Neural cell (in vitro differentiated cells): ENCODE measurements at regions not wholly inside any gene's neighbourhood (a gene's known extent, or its start where the extent isn't known, plus 50 kb on each side); places are given as distances from the start of the nearest gene placed in this dataset.

Experiments used
- CTCF ChIP-seq: fragments of 450-650 bp; IDR thresholded peaks from 2 replicates; pipeline ENCODE4 v1.5.1; 2014; ENCODE audit warnings: antibody characterized with exemption, mild to moderate bottlenecking, moderate library complexity; ENCODE audit not compliant: poor library complexity, severe bottlenecking
- EZH2 ChIP-seq: fragments of 200-600, 300-800 bp; shearing (Covaris generic), sonication (generic); IDR thresholded peaks from 2 replicates; pipeline ENCODE4 v1.6.1; 2014; ENCODE audit warnings: antibody characterized with exemption, low read length, borderline replicate concordance, mild to moderate bottlenecking; ENCODE audit not compliant: insufficient read depth, poor library complexity, severe bottlenecking
- POLR2AphosphoS5 ChIP-seq: IDR thresholded peaks from 2 replicates; pipeline ENCODE4 v1.6.1; 2012
- RAD21 ChIP-seq: fragments of 450-650 bp; conservative IDR thresholded peaks from 2 replicates; pipeline ENCODE4 v1.6.1; 2014; ENCODE audit warnings: antibody characterized with exemption, mild to moderate bottlenecking, moderate library complexity
- SMC3 ChIP-seq: fragments of 450-650 bp; conservative IDR thresholded peaks from 2 replicates; pipeline ENCODE4 v1.6.1; 2014; ENCODE audit warnings: antibody characterized with exemption, mild to moderate bottlenecking, moderate library complexity; ENCODE audit not compliant: poor library complexity

GRCh38 chr13:83941701-83942335 is 59.5 kb upstream of the SLITRK1 start:
- TF ChIP-seq EZH2 (no peak), RAD21 (no peak), POLR2AphosphoS5 (no peak), CTCF (no peak), SMC3 (no peak)
